B cell (primary cell): ENCODE measurements at regions not wholly inside any gene's neighbourhood (a gene's known extent, or its start where the extent isn't known, plus 50 kb on each side); places are given as distances from the start of the nearest gene placed in this dataset.

Experiments
- ATAC-seq: fragments of 200-7000 bp; cut with Tn5 transposase; one replicate; pipeline ENCODE4 v1.10.0; 2021; ENCODE audit warnings: low read depth, mild to moderate bottlenecking, moderate number of reproducible peaks, moderate library complexity
- CTCF ChIA-PET: fragments of 350-600 bp; sonication (Branson Sonifier 250); formaldehyde crosslinking; loops from one replicate; lab custom pipeline; 2021; ENCODE audit warnings: antibody characterized with exemption, inconsistent platforms; lab: Charles Lee
- POLR2A ChIA-PET: fragments of 350-600 bp; sonication (Branson Sonifier 250); formaldehyde crosslinking; loops from one replicate; lab custom pipeline; 2021; ENCODE audit warnings: antibody characterized with exemption; lab: Charles Lee
- DNase-seq: peaks from one replicate; pipeline ENCODE4 v3.0.0; 2013
- H2AFZ ChIP-seq: 2 replicates; pipeline ENCODE4 v1.6.1; 2012; ENCODE audit warnings: mild to moderate bottlenecking, low read depth, low read length; ENCODE audit not compliant: insufficient read depth, poor library complexity, severe bottlenecking
- H3K27ac ChIP-seq, 2 donors: 1 replicate in 1 of 2; 2 replicates in 1 of 2; pipeline ENCODE4 v1.5.1; 2012 to 2013; ENCODE audit warnings: low read length in 2 of 2, mild to moderate bottlenecking in 2 of 2, moderate library complexity in 1 of 2
- H3K27me3 ChIP-seq, 4 experiments: fragments of 200-600 bp in 1 of 4; sonication (generic) in 1 of 4; replicated peaks in 1 of 4; 1 replicate in 2 of 4; 2 replicates in 2 of 4; pipeline versions ENCODE4 v1.6.1 to v1.7.0; 2013 to 2016; ENCODE audit warnings: low read length in 3 of 4, mild to moderate bottlenecking in 2 of 4, mixed read lengths in 1 of 4, moderate library complexity in 1 of 4; ENCODE audit not compliant: insufficient read depth in 4 of 4, control insufficient read depth in 3 of 4; ENCODE audit errors: control extremely low read depth in 1 of 4
- H3K36me3 ChIP-seq, 2 experiments: replicated peaks in 1 of 2; 1 replicate in 1 of 2; 2 replicates in 1 of 2; pipeline versions ENCODE4 v1.6.1 to v1.7.1; 2013; ENCODE audit warnings: low read length in 1 of 2; ENCODE audit not compliant: insufficient read depth in 2 of 2, control insufficient read depth in 1 of 2; ENCODE audit errors: control extremely low read depth in 1 of 2, extremely low read depth in 1 of 2
- H3K4me1 ChIP-seq, 2 donors: fragments of 200-600 bp in 1 of 2; sonication (generic) in 1 of 2; 1 replicate in 1 of 2; 2 replicates in 1 of 2; pipeline versions ENCODE4 v1.5.1 to v1.6.1; 2013 to 2017; ENCODE audit warnings: low read length in 2 of 2; ENCODE audit not compliant: control insufficient read depth in 2 of 2, insufficient read depth in 2 of 2
- H3K4me2 ChIP-seq: replicated peaks from 2 replicates; pipeline ENCODE3; 2012; ENCODE audit warnings: mild to moderate bottlenecking, low read depth, low read length; ENCODE audit not compliant: poor library complexity, severe bottlenecking
- H3K4me3 ChIP-seq, 5 experiments: fragments of 200-600 bp in 1 of 5; sonication (generic) in 1 of 5; 1 replicate in 3 of 5; 2 replicates in 2 of 5; pipeline versions ENCODE4 v1.5.1 to v1.7.0; 2011 to 2016; ENCODE audit warnings: low read length in 4 of 5, mild to moderate bottlenecking in 4 of 5, low read depth in 2 of 5, control low read depth in 1 of 5, moderate library complexity in 1 of 5; ENCODE audit not compliant: insufficient read depth in 1 of 5; ENCODE audit errors: control extremely low read depth in 1 of 5, extremely low read depth in 1 of 5
- H3K79me2 ChIP-seq: fragments of 200-600 bp; sonication (generic); one replicate; pipeline ENCODE4 v1.6.0; 2016; ENCODE audit warnings: low read length; ENCODE audit not compliant: control insufficient read depth, insufficient read depth
- H3K9ac ChIP-seq: fragments of 200-600 bp; sonication (generic); 2 replicates; pipeline ENCODE4 v1.6.1; 2017; ENCODE audit warnings: mild to moderate bottlenecking, low read length, moderate library complexity
- H3K9me3 ChIP-seq, 3 donors: one replicate each; pipeline versions ENCODE4 v1.6.1 to v1.7.1; 2013; ENCODE audit warnings: low read length in 2 of 3; ENCODE audit not compliant: control insufficient read depth in 2 of 3, insufficient read depth in 1 of 3; ENCODE audit errors: control extremely low read depth in 1 of 3
- H4K20me1 ChIP-seq: 2 replicates; pipeline ENCODE4 v1.6.0; 2012; ENCODE audit warnings: mild to moderate bottlenecking, low read length; ENCODE audit not compliant: insufficient read depth, control insufficient read depth, poor library complexity, severe bottlenecking
- H3K27ac Mint-ChIP-seq: one replicate; pipeline ENCODE4 v1.8.0; 2021; ENCODE audit warnings: mixed read lengths
- H3K27me3 Mint-ChIP-seq: one replicate; pipeline ENCODE4 v1.8.0; 2021; ENCODE audit warnings: mixed read lengths
- H3K4me1 Mint-ChIP-seq: one replicate; pipeline ENCODE4 v1.8.0; 2021; ENCODE audit warnings: mixed read lengths
- H3K4me3 Mint-ChIP-seq: one replicate; pipeline ENCODE4 v1.8.0; 2021; ENCODE audit warnings: mixed read lengths
- H3K9me3 Mint-ChIP-seq: one replicate; pipeline ENCODE4 v1.8.0; 2022; ENCODE audit warnings: mixed read lengths; ENCODE audit not compliant: insufficient read depth
- EZH2 ChIP-seq: IDR thresholded peaks from 2 replicates; pipeline ENCODE4 v1.6.1; 2012; ENCODE audit warnings: borderline replicate concordance, low read depth, mild to moderate bottlenecking, moderate library complexity, low read length; ENCODE audit not compliant: insufficient read depth, poor library complexity, severe bottlenecking
- WGBS: methylation state at CpG from one replicate; pipeline ENCODE4 v1.1.5; 2013; ENCODE audit warnings: missing lambda C conversion rate; ENCODE audit not compliant: insufficient coverage; 5-methylcytosine and 5-hydroxymethylcytosine counted together
- intact Hi-C: fragments of 100-400 bp; cut with micrococcal nuclease; formaldehyde crosslinking; loops from one replicate; pipeline ENCODE4 v1.10.0; 2022
- TF ChIP-seq, protein P1 (sequence below): fragments of 200-600 bp; IDR thresholded peaks from one replicate; pipeline ENCODE4 v1.8.0; 2022; ENCODE audit warnings: antibody characterized with exemption, mild to moderate bottlenecking

GRCh38 chr9:78121488-78121887 is 89.9 kb upstream of the GNAQ start:
- peaks cover 0 to 4% (median 0%) of the 10 kb centered on the region in 3 donors for H3K9me3 ChIP-seq
- ChIA-PET POLR2A (no interaction called here), CTCF (no interaction called here)
- peak; percentile 37 for DNase-seq
- H3K36me3 ChIP-seq = no peaks in the 10 kb centered on the region
- H3K27ac ChIP-seq = no peak overlapping the region
- Mint-ChIP-seq H3K27ac (no peak overlapping the region), H3K4me1 (peaks cover 17% of the 10 kb centered on the region), H3K4me3 (no peak overlapping the region), H3K9me3 (no peaks in the 10 kb centered on the region), H3K27me3 (peaks cover 64% of the 10 kb centered on the region)
- 100% methylated on average over 1 of the region's 4 CpGs for WGBS
- no peak overlapping the region for H3K4me3 ChIP-seq
- H3K4me1 ChIP-seq = peaks cover 12 to 13% of the 10 kb centered on the region in 2 donors
- intact Hi-C loops = loop anchor here (10.0 kb wide), 1 partner anchor 667 kb away; no protein-coding TSS in a partner anchor
- no peak overlapping the region for H2AFZ ChIP-seq
- H4K20me1 ChIP-seq = no peaks in the 10 kb centered on the region
- no peak overlapping the region for H3K4me2 ChIP-seq
- no peak overlapping the region for H3K9ac ChIP-seq
- TF ChIP-seq, protein P1, sequence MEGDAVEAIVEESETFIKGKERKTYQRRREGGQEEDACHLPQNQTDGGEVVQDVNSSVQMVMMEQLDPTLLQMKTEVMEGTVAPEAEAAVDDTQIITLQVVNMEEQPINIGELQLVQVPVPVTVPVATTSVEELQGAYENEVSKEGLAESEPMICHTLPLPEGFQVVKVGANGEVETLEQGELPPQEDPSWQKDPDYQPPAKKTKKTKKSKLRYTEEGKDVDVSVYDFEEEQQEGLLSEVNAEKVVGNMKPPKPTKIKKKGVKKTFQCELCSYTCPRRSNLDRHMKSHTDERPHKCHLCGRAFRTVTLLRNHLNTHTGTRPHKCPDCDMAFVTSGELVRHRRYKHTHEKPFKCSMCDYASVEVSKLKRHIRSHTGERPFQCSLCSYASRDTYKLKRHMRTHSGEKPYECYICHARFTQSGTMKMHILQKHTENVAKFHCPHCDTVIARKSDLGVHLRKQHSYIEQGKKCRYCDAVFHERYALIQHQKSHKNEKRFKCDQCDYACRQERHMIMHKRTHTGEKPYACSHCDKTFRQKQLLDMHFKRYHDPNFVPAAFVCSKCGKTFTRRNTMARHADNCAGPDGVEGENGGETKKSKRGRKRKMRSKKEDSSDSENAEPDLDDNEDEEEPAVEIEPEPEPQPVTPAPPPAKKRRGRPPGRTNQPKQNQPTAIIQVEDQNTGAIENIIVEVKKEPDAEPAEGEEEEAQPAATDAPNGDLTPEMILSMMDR = peak; percentile 25
- TF ChIP-seq EZH2 = no peak
- no peaks in the 10 kb centered on the region for H3K79me2 ChIP-seq
- peaks cover 0 to 47% (median 36%) of the 10 kb centered on the region in 4 experiments for H3K27me3 ChIP-seq
- no peak for ATAC-seq

- peak overlapping the region; percentile 12 for H3K4me2 ChIP-seq
- CTCF ChIA-PET = interaction anchor here (1.0 to 1.6 kb wide), 2 partner anchors 42 to 250 kb away, joined by 3 to 4 read pairs; no protein-coding TSS in a partner anchor
- peak; percentile 60 for DNase-seq
- Mint-ChIP-seq H3K4me1 (peaks cover 21% of the 10 kb centered on the region), H3K9me3 (no peaks in the 10 kb centered on the region), H3K27me3 (peaks cover 61% of the 10 kb centered on the region), H3K4me3 (peak overlapping the region; percentile 42), H3K27ac (peak overlapping the region; percentile 54)
- no peaks in the 10 kb centered on the region for H4K20me1 ChIP-seq
- ATAC-seq = peak; percentile 73
- no peak overlapping the region for H3K27ac ChIP-seq
- peaks cover 0 to 4% (median 0%) of the 10 kb centered on the region in 3 donors for H3K9me3 ChIP-seq
- WGBS = no CpG with 5 or more reads among the region's 2 CpGs
- peaks cover 17% of the 10 kb centered on the region in 2 donors for H3K4me1 ChIP-seq
- no peak overlapping the region for H3K4me3 ChIP-seq
- H3K9ac ChIP-seq = no peak overlapping the region
- H3K79me2 ChIP-seq = no peaks in the 10 kb centered on the region
- intact Hi-C loops = no loop called here
- TF ChIP-seq, protein P1 = no peak
- TF ChIP-seq EZH2 = no peak
- no peak overlapping the region for H2AFZ ChIP-seq
- H3K36me3 ChIP-seq = no peaks in the 10 kb centered on the region
- POLR2A ChIA-PET = no interaction called here
- peaks cover 0 to 42% (median 29%) of the 10 kb centered on the region in 4 experiments for H3K27me3 ChIP-seq
Measured at GRCh38 chr9:78118742-78119473, 87.3 kb upstream of the GNAQ start.
